Esophagus (tissue), 2 donors: ENCODE measurements at regions not wholly inside any gene's neighbourhood (a gene's known extent, or its start where the extent isn't known, plus 50 kb on each side); places are given as distances from the start of the nearest gene placed in this dataset.

Experiments used
- H3K27ac ChIP-seq, 2 donors: one replicate each; pipeline ENCODE4 v1.5.1; 2013; ENCODE audit warnings: low read depth in 2 of 2, mild to moderate bottlenecking in 2 of 2, inconsistent platforms in 1 of 2, low read length in 1 of 2, moderate library complexity in 1 of 2
- H3K27me3 ChIP-seq, 2 donors: one replicate each; pipeline ENCODE4 v1.6.1; 2013; ENCODE audit warnings: low read length in 2 of 2, control low read depth in 1 of 2, mild to moderate bottlenecking in 1 of 2; ENCODE audit not compliant: insufficient read depth in 2 of 2, control insufficient read depth in 1 of 2
- H3K36me3 ChIP-seq, 2 donors: one replicate each; pipeline ENCODE4 v1.6.1; 2013; ENCODE audit warnings: low read length in 1 of 2; ENCODE audit not compliant: control insufficient read depth in 2 of 2, insufficient read depth in 2 of 2
- H3K4me1 ChIP-seq, 2 donors: one replicate each; pipeline ENCODE4 v1.6.1; 2013; ENCODE audit warnings: low read length in 1 of 2; ENCODE audit not compliant: control insufficient read depth in 2 of 2, insufficient read depth in 2 of 2
- H3K4me3 ChIP-seq, 2 donors: one replicate each; pipeline ENCODE4 v1.5.1; 2013; ENCODE audit warnings: low read length in 2 of 2, mild to moderate bottlenecking in 2 of 2, low read depth in 1 of 2, moderate library complexity in 1 of 2
- H3K9me3 ChIP-seq, 2 donors: one replicate each; pipeline ENCODE4 v1.6.1; 2013; ENCODE audit warnings: mild to moderate bottlenecking in 2 of 2, low read depth in 1 of 2, low read length in 1 of 2, moderate library complexity in 1 of 2; ENCODE audit not compliant: control insufficient read depth in 2 of 2, insufficient read depth in 1 of 2
- WGBS, 2 donors: extraction: QIAGEN DNeasy Blood & Tissue Kit; methylation state at CpG; one replicate each; pipeline ENCODE4 v1.1.7; 2013; 5-methylcytosine and 5-hydroxymethylcytosine counted together
- donor health status: healthy with polysubstance abuse.
- donor health status: Bipolar disorder and iron deficiency.

DNA sequence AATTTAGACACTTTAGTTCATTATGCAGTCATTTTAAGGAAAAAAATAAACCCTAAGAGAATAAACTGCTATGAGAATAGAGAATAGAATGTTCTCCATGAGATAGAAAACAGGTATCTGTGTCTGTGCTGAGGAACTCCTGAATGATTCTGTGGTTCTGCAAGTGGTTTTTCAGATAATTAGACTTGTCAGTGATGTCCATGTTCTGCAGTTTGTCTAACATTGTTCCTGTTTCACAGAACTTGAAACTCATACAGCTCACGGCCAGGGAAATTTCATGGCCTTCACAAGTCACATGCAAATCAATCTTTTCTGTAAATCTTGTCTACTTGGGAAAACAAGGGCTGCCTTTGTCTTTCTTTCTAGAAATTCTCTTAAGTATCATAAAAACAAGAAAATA is 73.4 kb upstream of the HMGCLL1 start:
- Histone ChIP-seq H3K4me3 (no peak overlapping the region), H3K4me1 (no peaks in the 10 kb centered on the region), H3K9me3 (no peaks in the 10 kb centered on the region), H3K36me3 (no peaks in the 10 kb centered on the region), H3K27ac (no peak overlapping the region), H3K27me3 (no peaks in the 10 kb centered on the region)
- 31 to 56% methylated on average over 1 of the region's 1 CpG for WGBS, 2 donors

DNA sequence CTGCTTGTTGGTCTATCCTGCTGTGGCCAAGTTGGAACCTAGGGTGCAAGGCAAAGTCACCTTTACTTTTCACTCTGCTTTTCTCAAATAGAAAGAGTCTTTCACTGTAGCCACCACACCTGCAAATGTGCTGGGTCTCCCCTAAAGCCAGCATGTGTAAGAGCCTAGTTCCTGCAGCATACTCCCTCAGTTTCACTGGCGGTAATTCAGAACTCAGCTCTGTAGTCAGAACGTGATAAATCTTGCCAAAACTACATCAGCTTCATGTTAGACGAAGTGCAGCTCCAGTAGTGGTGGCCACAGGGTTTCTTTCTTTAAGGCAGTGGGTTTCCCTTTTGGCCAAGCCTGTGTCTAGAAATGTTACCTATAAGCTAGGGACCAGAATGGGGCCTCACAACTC is 72.0 kb upstream of the HMGCLL1 start:
- no peak overlapping the region for H3K27ac ChIP-seq
- no peak overlapping the region for H3K4me3 ChIP-seq
- WGBS, 2 donors, result 76 to 77% methylated on average over 3 of the region's 3 CpGs
- H3K27me3 ChIP-seq, result no peaks in the 10 kb centered on the region
- H3K36me3 ChIP-seq, result no peaks in the 10 kb centered on the region
- H3K4me1 ChIP-seq, result no peaks in the 10 kb centered on the region
- no peaks in the 10 kb centered on the region for H3K9me3 ChIP-seq

DNA sequence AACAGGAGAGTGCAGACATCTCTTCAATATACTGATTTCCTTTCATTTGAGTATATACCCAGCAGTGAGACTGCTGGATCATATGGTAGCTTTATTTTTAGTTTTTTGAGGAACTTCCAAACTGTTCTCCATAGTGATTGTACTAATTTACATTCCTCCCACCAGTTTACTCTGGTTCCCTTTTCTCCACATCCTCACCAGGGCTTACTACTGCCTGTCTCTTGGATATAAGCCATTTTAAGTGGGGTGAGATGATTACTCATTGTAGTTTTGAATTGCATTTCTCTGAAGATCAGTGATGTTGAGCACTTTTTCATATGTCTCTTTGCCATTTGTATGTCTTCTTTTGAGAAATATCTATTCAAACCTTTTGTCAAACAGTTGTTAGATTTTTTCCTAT is 64.9 kb upstream of the HMGCLL1 start:
- H3K4me1 ChIP-seq, result no peaks in the 10 kb centered on the region
- H3K27me3 ChIP-seq, result no peaks in the 10 kb centered on the region
- H3K27ac ChIP-seq, result no peak overlapping the region
- H3K9me3 ChIP-seq, result no peaks in the 10 kb centered on the region
- H3K36me3 ChIP-seq, result no peaks in the 10 kb centered on the region
- no peak overlapping the region for H3K4me3 ChIP-seq

GRCh38 chr6:55642366-55642765 is 63.4 kb upstream of the HMGCLL1 start:
- Histone ChIP-seq H3K4me1 (no peaks in the 10 kb centered on the region), H3K27ac (no peak overlapping the region), H3K4me3 (no peak overlapping the region), H3K27me3 (no peaks in the 10 kb centered on the region), H3K36me3 (no peaks in the 10 kb centered on the region), H3K9me3 (no peaks in the 10 kb centered on the region)
- 62 to 68% methylated on average over 2 of the region's 2 CpGs for WGBS, 2 donors

GRCh38 chr6:55636406-55637102 is 57.6 kb upstream of the HMGCLL1 start:
- H3K36me3 ChIP-seq, result no peaks in the 10 kb centered on the region
- H3K4me3 ChIP-seq, result no peak overlapping the region
- no peaks in the 10 kb centered on the region for H3K27me3 ChIP-seq
- no peak overlapping the region for H3K27ac ChIP-seq
- H3K4me1 ChIP-seq, result no peaks in the 10 kb centered on the region
- H3K9me3 ChIP-seq, result no peaks in the 10 kb centered on the region
- WGBS, 2 donors, result 47 to 62% methylated on average over 2 of the region's 2 CpGs

DNA sequence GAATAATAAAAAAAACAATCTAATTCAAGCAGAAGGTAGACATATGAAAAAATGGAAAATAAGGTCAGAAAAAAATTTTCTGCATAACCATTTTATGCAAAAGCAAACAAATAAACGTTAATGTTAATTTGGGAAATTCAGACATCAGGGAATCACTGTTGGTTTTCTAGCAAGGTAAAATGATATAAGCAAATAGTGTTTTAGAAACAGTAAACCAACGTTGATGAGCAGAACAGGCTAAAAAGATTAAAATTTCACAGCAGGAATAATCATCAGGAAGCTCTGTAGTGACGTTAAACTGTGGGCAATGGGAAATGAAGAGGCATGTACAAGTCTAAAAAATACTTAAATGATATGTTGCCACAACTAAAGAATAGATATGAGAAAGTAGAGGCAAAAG is 54.5 kb upstream of the HMGCLL1 start:
- H3K36me3 ChIP-seq, result no peaks in the 10 kb centered on the region
- WGBS, 2 donors, result 79% methylated on average over 3 of the region's 3 CpGs
- H3K9me3 ChIP-seq, result no peaks in the 10 kb centered on the region
- H3K27me3 ChIP-seq, result no peaks in the 10 kb centered on the region
- no peaks in the 10 kb centered on the region for H3K4me1 ChIP-seq
- no peak overlapping the region for H3K27ac ChIP-seq
- no peak overlapping the region for H3K4me3 ChIP-seq

GRCh38 chr6:55632953-55633352 is 54.0 kb upstream of the HMGCLL1 start:
- 53 to 59% methylated on average over 1 of the region's 1 CpG for WGBS, 2 donors
- H3K4me3 ChIP-seq, result no peak overlapping the region
- no peak overlapping the region for H3K27ac ChIP-seq
- no peaks in the 10 kb centered on the region for H3K9me3 ChIP-seq
- H3K36me3 ChIP-seq, result no peaks in the 10 kb centered on the region
- no peaks in the 10 kb centered on the region for H3K27me3 ChIP-seq
- no peaks in the 10 kb centered on the region for H3K4me1 ChIP-seq
